Sciatic nerve (tissue), 2 donors: ENCODE measurements at regions not wholly inside any gene's neighbourhood (a gene's known extent, or its start where the extent isn't known, plus 50 kb on each side); places are given as distances from the start of the nearest gene placed in this dataset.
A peak's percentile ranks its signal among the peaks of the same experiment; 100 is the strongest.

ENCODE experiments used
- ATAC-seq: fragments of 200-7000 bp; cut with Tn5 transposase; one replicate; pipeline ENCODE4 v1.9.1; 2020; ENCODE audit warnings: mild to moderate bottlenecking, moderate library complexity
- DNase-seq: peaks from one replicate; pipeline ENCODE4 v3.0.0-alpha.2; 2020; ENCODE audit warnings: low spot score
- intact Hi-C: fragments of 100-400 bp; cut with DNase I; formaldehyde crosslinking; loops from one replicate; pipeline ENCODE4 v1.14.2; 2022
- donor health status: DM: no; HTN: no; CAD: no.
- donor health status: DM: no; HTN: no; CAD: no.

DNA sequence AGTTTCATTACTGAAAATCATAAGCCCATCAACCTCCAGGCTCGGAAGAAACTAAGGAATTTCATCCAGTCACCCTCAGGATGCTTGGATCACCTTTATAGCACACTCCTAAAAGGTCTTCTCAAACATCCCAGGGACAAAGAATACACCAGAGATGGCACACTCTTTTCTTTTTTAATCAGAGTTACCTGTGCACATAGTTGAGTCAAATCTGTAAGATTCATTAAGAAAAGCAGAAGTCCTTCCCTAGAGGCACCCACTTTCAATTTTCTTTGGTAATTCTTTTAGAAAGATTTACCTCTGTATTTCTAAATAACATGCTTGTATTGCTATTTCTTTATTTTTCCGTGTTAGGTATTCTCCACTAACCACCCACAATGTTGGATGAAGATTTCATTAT, 50.6 kb upstream of the IL6 start:
- intact Hi-C loops: no loop called here
- DNase-seq (no peak), ATAC-seq (no peak)

DNA sequence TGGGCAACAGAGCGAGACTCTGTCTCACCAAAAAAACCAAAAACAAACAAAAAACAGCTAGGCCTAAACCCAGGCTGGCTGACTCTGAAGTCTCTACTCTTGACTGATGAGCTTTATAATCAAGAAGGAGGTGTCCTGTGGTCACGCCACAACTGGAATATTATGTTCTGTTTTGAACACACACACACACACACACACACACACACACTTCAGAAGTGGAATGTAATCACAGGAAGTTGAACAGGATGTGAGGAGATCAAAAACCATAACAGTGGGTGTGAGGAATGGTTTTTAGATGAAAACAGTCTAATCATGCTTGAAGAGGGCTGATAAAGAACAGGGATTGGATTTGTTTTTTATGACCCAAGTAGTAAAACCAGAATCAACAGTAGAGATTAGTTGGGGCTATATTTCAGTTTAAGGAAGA, 51.1 kb upstream of the IL6 start:
- intact Hi-C loops: no loop called here
- ATAC-seq (no peak), DNase-seq (no peak)

- ATAC-seq (no peak), DNase-seq (no peak)
- intact Hi-C loops: no loop called here
These were observed 51.6 kb upstream of the IL6 start for GRCh38 chr7:22675421-22675820.

DNA sequence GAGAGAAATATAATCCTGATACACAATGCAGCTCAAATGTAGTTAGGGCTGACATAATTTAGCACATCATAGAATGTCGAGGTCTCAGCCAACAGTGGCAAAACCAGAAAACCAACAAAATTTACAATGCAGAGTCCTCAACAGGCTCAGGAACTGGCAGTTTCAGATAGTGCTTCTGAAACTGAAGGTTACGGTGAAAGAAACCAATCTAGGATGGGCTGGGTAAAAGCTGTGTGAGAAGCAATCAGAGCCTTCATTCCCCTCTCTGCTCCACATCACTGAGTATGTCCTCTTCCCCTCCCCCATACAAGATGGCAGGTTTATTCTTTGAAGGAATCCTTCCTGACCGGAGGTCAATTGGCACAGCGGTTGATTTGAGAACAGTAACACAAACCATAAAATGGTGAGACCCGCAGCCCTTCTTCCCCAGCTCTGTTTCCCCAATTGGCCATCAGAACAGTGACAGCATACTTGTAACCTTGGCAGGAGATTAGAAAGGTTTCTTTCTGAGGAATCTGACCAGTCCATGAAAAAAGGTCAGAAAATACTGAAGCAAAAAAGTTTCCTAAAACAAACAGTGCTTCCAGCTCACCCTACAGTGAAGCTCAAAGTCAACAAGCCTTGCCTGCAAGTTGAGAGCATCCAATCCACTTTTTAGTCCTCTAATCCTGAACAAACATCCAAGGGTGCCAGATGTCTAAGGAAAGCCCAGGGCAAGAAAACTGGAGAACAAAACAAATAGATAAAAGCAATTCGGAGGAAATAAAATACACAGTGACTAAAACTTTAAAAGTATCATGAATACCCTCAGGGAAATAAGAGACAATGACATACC, 53.9 kb upstream of the IL6 start:
- no peak for DNase-seq
- no peak for ATAC-seq
- intact Hi-C loops: no loop called here

DNA sequence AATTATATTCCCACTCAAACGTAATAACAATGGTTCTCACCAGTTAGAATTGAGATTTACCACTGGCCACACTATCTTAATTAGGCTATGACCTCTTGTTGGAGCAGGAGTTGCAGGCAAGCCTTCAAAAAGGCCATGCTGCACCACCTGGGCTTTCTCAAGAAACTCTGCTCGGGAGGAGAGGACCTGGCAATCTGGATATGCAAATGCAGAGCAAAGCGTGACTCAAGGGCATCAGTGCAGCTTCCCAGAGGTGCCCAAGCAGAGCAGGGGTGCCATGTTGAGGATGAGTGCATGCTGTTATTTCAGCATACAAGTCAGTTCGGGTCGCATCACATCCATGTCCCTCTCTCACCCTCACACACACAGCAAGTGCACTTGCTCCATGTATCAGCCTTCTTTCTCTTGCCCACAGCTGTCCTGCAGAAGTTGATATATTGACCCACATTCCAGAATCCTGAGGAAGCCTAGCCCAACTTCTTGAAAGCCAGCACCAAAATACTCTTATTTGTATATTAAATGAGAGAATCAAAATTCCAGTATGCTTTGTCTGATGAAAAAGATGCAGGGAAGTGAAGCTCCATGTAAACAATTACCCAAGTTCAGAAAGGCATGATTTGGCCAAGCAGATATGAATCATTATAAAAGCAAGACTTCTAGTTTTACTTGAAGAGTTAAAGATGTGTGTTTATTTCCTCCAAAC, 55.7 kb upstream of the IL6 start:
- ATAC-seq (no peak), DNase-seq (no peak)
- intact Hi-C loops: no loop called here

GRCh38 chr7:22670422-22670815, 56.6 kb upstream of the IL6 start:
- DNase-seq (no peak), ATAC-seq (no peak)
- intact Hi-C loops: no loop called here

- DNase-seq (no peak), ATAC-seq (no peak)
- intact Hi-C loops: no loop called here
These were observed 57.1 kb upstream of the IL6 start for GRCh38 chr7:22669692-22670421.

DNA sequence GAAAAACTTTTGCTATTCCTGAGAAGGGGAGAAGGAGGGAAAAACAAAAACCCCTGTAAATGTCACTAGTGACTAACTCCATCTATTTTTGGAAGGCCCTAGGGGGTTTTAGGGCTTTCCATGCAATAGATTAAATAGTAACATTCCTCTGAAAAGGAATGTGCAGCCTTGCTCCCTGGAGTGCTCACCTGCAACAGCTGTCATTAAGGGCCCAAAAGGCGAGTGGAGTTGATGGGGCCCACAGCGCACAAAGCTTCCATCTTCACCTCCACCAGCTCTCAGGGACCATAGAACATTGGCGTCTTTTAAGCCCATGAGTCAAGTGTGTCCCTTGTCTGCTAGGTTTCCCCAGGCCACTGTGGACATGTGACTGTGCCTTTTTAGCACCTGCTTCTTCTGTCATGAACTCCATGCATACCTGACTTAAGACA, 58.0 kb upstream of the IL6 start:
- DNase-seq: no peak
- intact Hi-C loops: no loop called here
- no peak for ATAC-seq

- no peak for DNase-seq
- no peak for ATAC-seq
- intact Hi-C loops: no loop called here
These were observed 59.3 kb upstream of the IL6 start for GRCh38 chr7:22667562-22668239.

DNA sequence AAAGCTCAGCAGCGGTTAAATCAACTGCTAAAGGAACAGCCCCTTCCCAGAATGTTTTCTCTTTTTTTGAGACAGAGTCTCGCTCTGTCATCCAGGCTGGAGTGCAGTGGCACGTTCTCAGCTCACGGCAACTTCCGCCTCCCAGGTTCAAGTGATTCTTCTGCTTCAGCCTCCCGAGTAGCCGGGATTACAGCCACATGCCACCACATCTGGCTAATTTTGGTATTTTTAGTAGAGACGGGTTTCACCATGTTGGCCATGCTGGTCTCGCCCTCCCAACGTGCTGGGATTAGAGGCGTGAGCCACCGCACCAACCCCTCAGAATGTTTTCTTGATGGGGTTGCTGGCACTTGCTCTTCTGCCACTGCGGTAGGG, 59.8 kb upstream of the IL6 start:
- DNase-seq (no peak), ATAC-seq (no peak)
- intact Hi-C loops: no loop called here

- no peak for ATAC-seq
These were observed 60.3 kb upstream of the IL6 start for GRCh38 chr7:22666732-22667131.

GRCh38 chr7:22665923-22666322, 61.1 kb upstream of the IL6 start:
- DNase-seq: no peak
- intact Hi-C loops: no loop called here
- ATAC-seq: no peak

More at GRCh38 chr7:22666732-22667131, 60.3 kb upstream of the IL6 start:
- no peak for DNase-seq
- intact Hi-C loops: no loop called here

- DNase-seq (no peak), ATAC-seq (no peak)
- intact Hi-C loops: no loop called here
These were observed 61.8 kb upstream of the IL6 start for GRCh38 chr7:22664988-22665798.

DNA sequence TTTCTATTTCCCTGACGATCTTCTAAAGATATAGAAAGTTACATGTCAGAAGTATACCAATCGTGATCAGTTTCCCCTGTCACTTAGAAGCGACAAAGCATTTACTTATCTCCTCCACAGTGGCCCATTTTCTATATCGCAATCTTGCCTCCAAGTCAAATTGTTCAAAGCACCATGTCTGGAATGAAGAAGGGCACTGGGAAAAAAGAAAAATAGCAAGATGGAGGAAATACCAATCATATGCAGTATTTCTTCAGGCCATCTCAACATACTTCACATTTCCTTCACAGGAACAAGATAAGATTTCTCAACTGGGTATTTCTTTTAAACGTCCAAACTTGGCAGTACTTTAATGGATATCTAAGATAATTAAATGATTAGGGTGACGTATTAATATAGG, 63.3 kb upstream of the IL6 start:
- DNase-seq (no peak), ATAC-seq (no peak)
- intact Hi-C loops: no loop called here

- peak; percentile 48 for ATAC-seq
- intact Hi-C loops: no loop called here
- no peak for DNase-seq
These were observed 63.7 kb upstream of the IL6 start for GRCh38 chr7:22663357-22663718.

DNA sequence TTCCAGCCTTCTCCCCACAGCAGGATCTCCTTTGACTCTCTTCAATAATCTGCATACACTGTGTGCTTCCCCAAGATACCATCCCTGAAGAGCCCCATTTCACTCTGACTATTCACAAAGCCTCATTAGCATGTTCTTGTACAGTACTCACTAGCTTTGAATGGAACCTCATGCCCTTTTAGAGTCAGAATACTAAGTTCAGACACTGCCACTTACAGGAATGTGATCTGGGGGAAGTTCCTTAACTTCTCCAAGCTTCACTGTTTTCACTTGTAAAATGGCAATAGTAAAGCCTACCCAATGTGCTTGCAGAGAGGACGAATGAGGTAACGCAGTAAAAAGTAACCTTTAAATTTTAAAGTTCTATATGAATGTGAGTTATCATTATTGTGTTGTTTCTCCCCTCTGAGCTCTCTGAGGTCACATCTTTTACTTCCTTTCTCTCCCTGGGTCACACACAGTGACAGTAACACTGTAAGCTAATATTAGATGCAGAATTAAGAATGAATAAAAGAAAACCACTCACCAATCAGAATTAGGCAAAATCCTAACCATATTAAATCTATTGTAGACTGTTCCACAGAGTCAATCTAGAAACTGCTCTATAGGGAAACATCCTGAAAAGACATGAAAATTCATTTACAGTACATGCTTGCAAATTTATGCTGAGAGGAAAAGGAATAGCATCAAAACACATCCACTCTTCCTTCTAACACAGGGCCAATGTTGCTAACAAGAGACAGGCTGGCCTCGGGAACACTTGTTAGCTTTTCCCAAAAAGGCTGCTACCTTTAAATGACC, 64.2 kb upstream of the IL6 start:
- intact Hi-C loops: no loop called here
- ATAC-seq: no peak
- no peak for DNase-seq

DNA sequence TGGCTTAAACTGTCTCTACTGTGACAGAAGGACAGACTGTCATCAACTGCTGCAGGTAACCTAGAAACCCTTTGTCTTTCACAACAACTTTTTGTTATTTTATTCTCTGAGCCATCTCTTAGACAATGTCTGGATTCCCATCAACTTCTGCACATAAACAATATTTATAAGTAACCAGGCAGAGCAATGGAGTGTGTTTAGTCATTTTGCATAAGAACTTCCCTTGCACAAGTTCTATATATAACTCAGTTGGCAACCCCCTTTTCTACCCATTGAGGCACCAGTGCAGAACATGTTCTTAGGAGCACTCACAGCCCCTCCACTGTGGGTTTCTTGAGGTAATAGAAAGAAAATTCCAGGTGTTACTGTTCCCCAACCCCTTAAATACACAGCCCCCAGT, 65.0 kb upstream of the IL6 start:
- ATAC-seq (no peak), DNase-seq (no peak)
- intact Hi-C loops: no loop called here

DNA sequence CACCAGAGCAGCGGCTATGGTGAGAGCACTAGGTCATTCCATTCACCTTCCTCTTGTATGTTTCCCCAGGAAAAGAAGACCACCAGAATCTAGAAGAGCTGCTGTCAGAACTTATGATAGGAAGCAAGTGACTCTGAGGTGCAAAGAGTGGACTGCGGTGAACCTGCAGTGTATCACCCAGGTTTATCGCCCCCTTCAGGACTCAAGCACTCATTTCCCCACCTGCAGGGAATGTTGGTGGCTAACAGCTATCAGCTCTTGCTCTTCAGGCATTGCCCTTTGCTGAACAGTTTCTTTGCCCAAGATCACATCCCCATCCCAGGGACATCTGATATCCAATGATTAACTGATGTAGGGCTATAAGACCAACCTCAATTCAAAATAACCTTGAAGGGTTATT, 66.3 kb upstream of the IL6 start:
- intact Hi-C loops: no loop called here
- no peak for DNase-seq
- ATAC-seq: no peak
